Endothelial cell of umbilical vein (primary cell): ENCODE measurements at regions not wholly inside any gene's neighbourhood (a gene's known extent, or its start where the extent isn't known, plus 50 kb on each side); places are given as distances from the start of the nearest gene placed in this dataset.

Experiments
- BruUV-seq: library from RNA; stranded (reverse); fragments of 400-500 nt; replicated peaks from 2 replicates; lab custom pipeline; 2021; lab: Mats Ljungman, UMichigan
- CTCF ChIA-PET: fragments of 300-600, 350-600 bp; sonication (Branson Sonifier 250); formaldehyde crosslinking; loops from one replicate; lab custom pipeline; 2021; ENCODE audit warnings: antibody characterized with exemption, inconsistent platforms; lab: Charles Lee
- POLR2A ChIA-PET: fragments of 300-600, 350-600 bp; sonication (Branson Sonifier 250); formaldehyde crosslinking; loops from one replicate; lab custom pipeline; 2021; ENCODE audit warnings: antibody characterized with exemption, inconsistent platforms; lab: Charles Lee
- DNase-seq: peaks from one replicate; pipeline ENCODE4 v3.0.0-alpha.2; 2011; ENCODE audit warnings: low read depth, low spot score
- FAIRE-seq: peaks from 2 replicates; lab custom pipeline; 2011; peaks lifted over from hg19 to GRCh38; lab: Jason Lieb, UNC
- H2AFZ ChIP-seq: 2 replicates; pipeline ENCODE4 v1.6.0; 2012; ENCODE audit warnings: low read depth, low read length, control low read depth, inconsistent platforms
- H3K27ac ChIP-seq: 2 replicates; pipeline ENCODE4 v1.5.1; 2011; ENCODE audit warnings: low read depth, mild to moderate bottlenecking, control low read depth, low read length, moderate library complexity; ENCODE audit not compliant: insufficient read depth
- H3K27me3 ChIP-seq, 2 experiments: 2 replicates each; pipeline versions ENCODE4 v1.6.0 to v1.6.1; 2011; ENCODE audit warnings: low read length in 2 of 2, mixed read lengths in 1 of 2; ENCODE audit not compliant: control insufficient read depth in 2 of 2, insufficient read depth in 2 of 2
- H3K36me3 ChIP-seq, 2 experiments: 2 replicates in 1 of 2; 3 replicates in 1 of 2; pipeline ENCODE4 v1.5.1; 2011; ENCODE audit warnings: low read length in 2 of 2, mild to moderate bottlenecking in 1 of 2, moderate library complexity in 1 of 2; ENCODE audit not compliant: control insufficient read depth in 2 of 2, insufficient read depth in 2 of 2; ENCODE audit errors: extremely low read depth in 1 of 2
- H3K4me1 ChIP-seq: 3 replicates; pipeline ENCODE4 v1.5.1; 2011; ENCODE audit warnings: mild to moderate bottlenecking, low read length; ENCODE audit not compliant: control insufficient read depth, insufficient read depth; ENCODE audit errors: extremely low read depth
- H3K4me2 ChIP-seq: 2 replicates; pipeline ENCODE4 v1.6.1; 2011; ENCODE audit warnings: low read length, control low read depth, mixed read lengths; ENCODE audit not compliant: insufficient read depth
- H3K4me3 ChIP-seq, 3 experiments: fragments of 200-600 bp in 1 of 3; sonication (generic), shearing (Covaris generic) in 1 of 3; replicated peaks in 1 of 3; 2 replicates each; pipeline ENCODE4 v1.5.1; 2011 to 2016; ENCODE audit warnings: control low read depth in 3 of 3, low read length in 3 of 3, mild to moderate bottlenecking in 2 of 3, inconsistent platforms in 1 of 3, low read depth in 1 of 3, moderate library complexity in 1 of 3; ENCODE audit not compliant: insufficient read depth in 1 of 3
- H3K79me2 ChIP-seq: 2 replicates; pipeline ENCODE4 v1.6.0; 2012; ENCODE audit warnings: low read length, inconsistent platforms; ENCODE audit not compliant: control insufficient read depth, insufficient read depth
- H3K9ac ChIP-seq: replicated peaks from 2 replicates; pipeline ENCODE3; 2011; ENCODE audit warnings: low read length, control low read depth; ENCODE audit not compliant: insufficient read depth; ENCODE audit errors: extremely low read depth
- H3K9me1 ChIP-seq: replicated peaks from 3 replicates; pipeline ENCODE4 v1.6.0; 2011; ENCODE audit warnings: mild to moderate bottlenecking, low read length; ENCODE audit not compliant: control insufficient read depth, insufficient read depth; ENCODE audit errors: extremely low read depth
- H3K9me3 ChIP-seq: replicated peaks from 2 replicates; pipeline ENCODE4 v1.5.1; 2012; ENCODE audit warnings: low read length, inconsistent platforms; ENCODE audit not compliant: control insufficient read depth, insufficient read depth
- H4K20me1 ChIP-seq: replicated peaks from 2 replicates; pipeline ENCODE3; 2011; ENCODE audit warnings: mild to moderate bottlenecking, low read length; ENCODE audit not compliant: control insufficient read depth, insufficient read depth; ENCODE audit errors: extremely low read depth
- CTCF ChIP-seq, 2 donors: IDR thresholded peaks; 1 replicate in 1 of 2; 2 replicates in 1 of 2; pipeline ENCODE4 v1.5.1; 2011; ENCODE audit warnings: low read length in 2 of 2, mild to moderate bottlenecking in 2 of 2, moderate library complexity in 2 of 2, control low read depth in 1 of 2, inconsistent platforms in 1 of 2, low read depth in 1 of 2; ENCODE audit not compliant: insufficient read depth in 1 of 2; ENCODE audit errors: extremely low read depth in 1 of 2
- EZH2 ChIP-seq: IDR thresholded peaks from 2 replicates; pipeline ENCODE4 v1.6.1; 2012; ENCODE audit warnings: borderline replicate concordance, low read depth, mild to moderate bottlenecking, moderate library complexity, low read length, inconsistent platforms; ENCODE audit not compliant: severe bottlenecking
- FOS ChIP-seq: IDR thresholded peaks from 2 replicates; pipeline ENCODE4 v1.6.1; 2011; ENCODE audit warnings: mild to moderate bottlenecking, low read length, moderate library complexity, borderline replicate concordance; ENCODE audit not compliant: insufficient read depth
- GATA2 ChIP-seq: IDR thresholded peaks from 2 replicates; pipeline ENCODE4 v1.7.0; 2011; ENCODE audit warnings: low read depth, mild to moderate bottlenecking, moderate library complexity, mixed read lengths, low read length; ENCODE audit not compliant: insufficient read length, insufficient read depth
- JUN ChIP-seq: IDR thresholded peaks from 2 replicates; pipeline ENCODE4 v1.6.1; 2011; ENCODE audit warnings: borderline replicate concordance, low read depth; ENCODE audit not compliant: insufficient read length, insufficient read depth
- MAX ChIP-seq: IDR thresholded peaks from 2 replicates; pipeline ENCODE4 v1.6.1; 2011; ENCODE audit not compliant: insufficient read depth, insufficient read length
- MYC ChIP-seq: IDR thresholded peaks from one replicate; pipeline ENCODE4 v1.6.1; 2011; ENCODE audit warnings: mild to moderate bottlenecking, low read depth, low read length
- POLR2A ChIP-seq: IDR thresholded peaks from 2 replicates; pipeline ENCODE4 v1.6.1; 2012; ENCODE audit warnings: low read depth, mild to moderate bottlenecking, control low read depth, low read length
- POLR2AphosphoS5 ChIP-seq: IDR thresholded peaks from 2 replicates; pipeline ENCODE4 v1.6.1; 2012; ENCODE audit warnings: low read depth, mild to moderate bottlenecking, control low read depth, low read length, moderate library complexity; ENCODE audit not compliant: insufficient read depth
- dilution Hi-C: fragments of 300-500 bp; cut with MboI; formaldehyde crosslinking; loops from one replicate; pipeline ENCODE4 v1.15.0; 2019; ENCODE audit warnings: low sequenced_read_pairs; ENCODE audit not compliant: extremely low pct_ligation_motif_present
- intact Hi-C: fragments of 100-400 bp; cut with micrococcal nuclease; formaldehyde crosslinking; loops from one replicate; pipeline ENCODE4 v1.10.0; 2022

GRCh38 chr2:53174539-53174938 lies 593.1 kb upstream of the CHAC2 start:
- Histone ChIP-seq H3K9me3 (no peaks in the 10 kb centered on the region), H3K36me3 (no peaks in the 10 kb centered on the region), H3K79me2 (no peaks in the 10 kb centered on the region), H3K4me1 (no peaks in the 10 kb centered on the region), H3K4me2 (no peak overlapping the region), H3K9me1 (no peaks in the 10 kb centered on the region), H3K27me3 (no peaks in the 10 kb centered on the region), H3K27ac (no peak overlapping the region), H4K20me1 (no peaks in the 10 kb centered on the region), H2AFZ (no peak overlapping the region), H3K9ac (no peak overlapping the region), H3K4me3 (no peak overlapping the region)
- ChIA-PET CTCF (no interaction called here), POLR2A (no interaction called here)
- dilution Hi-C loops, result no loop called here
- no peak for FAIRE-seq
- intact Hi-C loops, result no loop called here
- no peak for DNase-seq
- no peak for TF ChIP-seq GATA2
- TF ChIP-seq CTCF (IDR thresholded peaks at IDR 0.05; ENCODE audit: extremely low read depth in 1 of 2, insufficient read depth in 1 of 2, low read depth in 1 of 2, low read length in 2 of 2), result no peak
- TF ChIP-seq POLR2AphosphoS5, result no peak
- no peak for TF ChIP-seq EZH2
- TF ChIP-seq JUN, result no peak
- TF ChIP-seq FOS, result no peak
- TF ChIP-seq POLR2A, result no peak
- no peak for TF ChIP-seq MAX
- no peak for TF ChIP-seq MYC
- BruUV-seq, result no TSS peak
